Hypothalamus (tissue), 51 donors: ENCODE measurements at regions not wholly inside any gene's neighbourhood (a gene's known extent, or its start where the extent isn't known, plus 50 kb on each side); places are given as distances from the start of the nearest gene placed in this dataset.

Experiments
- DNase-seq, 51 donors: peaks; one replicate each; lab custom pipeline; 2025; lab: John Stamatoyannopoulos, UW

DNA sequence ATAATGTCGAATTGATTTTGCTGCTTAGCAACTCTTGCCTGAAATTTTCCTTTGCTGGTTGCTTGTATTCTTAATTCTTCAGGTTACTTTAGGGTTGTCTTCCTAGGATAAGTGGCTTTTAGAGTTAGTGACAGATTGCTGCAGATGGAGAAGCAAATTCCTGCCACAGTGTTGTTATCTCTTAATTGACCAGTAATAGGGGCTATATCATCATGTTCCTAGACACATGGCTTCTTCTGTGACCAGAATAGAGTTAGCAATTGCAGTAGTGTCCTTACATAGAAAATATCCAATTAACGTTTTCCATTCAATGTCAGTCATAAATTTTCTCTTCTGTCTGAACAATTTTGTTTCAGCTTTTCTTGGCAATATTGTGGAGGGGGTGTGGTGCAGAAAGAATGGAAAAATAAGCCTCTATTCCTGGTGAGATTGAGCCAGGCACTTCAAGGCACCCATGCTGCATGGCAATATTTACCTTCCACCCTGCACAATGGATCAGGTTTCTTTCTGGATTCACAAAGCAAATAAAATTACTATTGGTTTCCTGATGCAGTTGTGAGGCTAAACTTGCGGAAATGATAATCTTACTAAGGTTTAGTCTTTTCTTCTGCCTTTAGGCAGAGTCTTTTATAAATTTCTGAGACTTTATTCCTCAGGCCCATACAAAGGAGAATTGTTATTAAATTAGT is 1481.5 kb downstream of the EFNA5 start:
- DNase-seq = no peak

DNA sequence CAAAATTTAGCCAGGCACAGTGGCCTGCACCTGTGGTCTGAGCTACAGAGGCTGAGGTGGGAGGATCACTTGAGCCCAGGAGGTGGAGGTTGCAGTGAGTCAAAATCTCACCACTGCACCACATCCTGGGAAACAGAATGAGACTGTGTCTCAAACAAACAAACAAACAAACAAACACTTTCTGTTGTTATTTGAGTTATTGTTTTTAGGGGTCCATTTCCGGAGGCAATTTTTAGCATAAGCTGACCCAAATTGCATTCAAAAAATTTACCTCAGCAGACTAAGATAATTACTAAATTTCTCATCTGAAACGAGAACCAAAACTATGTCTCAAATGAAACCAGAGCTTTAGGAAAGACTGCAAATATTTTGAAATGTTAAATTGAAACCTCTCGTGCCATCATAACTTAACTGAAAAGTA is 1485.1 kb downstream of the EFNA5 start:
- DNase-seq = no peak

DNA sequence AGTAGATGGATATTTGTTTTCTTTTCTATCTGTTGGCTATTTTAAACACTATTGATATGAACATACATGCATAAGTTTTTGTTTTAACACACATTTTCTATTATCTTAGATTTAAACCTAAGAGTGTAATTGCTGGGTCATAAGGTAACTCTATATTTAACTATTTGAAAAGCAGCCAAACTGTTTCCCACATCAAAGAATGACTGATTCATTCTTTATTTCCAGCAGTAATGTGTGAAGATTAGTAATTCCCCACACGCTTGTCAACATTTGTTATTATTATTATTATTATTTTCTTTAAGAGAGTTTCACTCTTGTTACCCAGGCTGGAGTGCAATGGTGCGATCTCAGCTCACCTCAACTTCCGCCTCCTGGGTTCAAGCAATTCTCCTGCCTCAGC is 1495.8 kb downstream of the EFNA5 start:
- DNase-seq = no peak

DNA sequence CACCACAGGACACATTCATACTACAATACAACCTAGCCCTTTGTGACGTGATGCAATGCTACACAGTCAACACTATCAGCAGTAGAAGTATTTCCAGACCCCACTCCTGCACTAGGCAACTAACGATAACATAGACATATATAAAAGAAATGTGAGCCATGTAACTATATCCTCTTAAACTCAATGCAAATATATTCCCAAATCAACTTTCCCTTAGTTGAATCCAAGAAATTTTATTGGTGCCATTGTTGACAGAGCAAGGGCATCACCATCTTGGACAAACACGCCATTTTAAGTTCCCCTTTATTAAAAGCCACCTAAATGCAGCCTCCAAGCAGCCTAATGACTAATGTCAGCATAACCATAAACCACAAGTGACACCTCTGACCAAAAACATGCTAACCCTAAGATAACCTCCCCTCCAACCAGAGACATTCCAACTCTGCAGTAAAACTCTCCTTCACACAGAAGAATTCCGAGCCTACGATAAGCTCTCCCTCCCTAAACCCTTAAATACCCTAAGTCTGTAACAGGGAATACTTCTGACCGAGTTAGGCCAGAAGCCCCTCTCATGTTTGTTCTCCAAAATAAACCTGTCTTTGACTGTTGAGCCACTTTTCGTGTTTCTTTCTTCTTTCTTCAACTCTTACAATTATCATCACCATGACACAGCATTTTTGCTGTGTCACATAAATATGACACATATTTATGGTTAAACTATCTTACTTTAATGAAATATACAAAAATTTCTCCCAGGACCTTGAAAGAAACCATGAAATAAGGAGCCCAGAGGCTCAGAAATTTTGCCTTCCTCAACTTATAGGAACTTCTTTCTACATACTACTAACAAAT is 1497.8 kb downstream of the EFNA5 start:
- no peak for DNase-seq

DNA sequence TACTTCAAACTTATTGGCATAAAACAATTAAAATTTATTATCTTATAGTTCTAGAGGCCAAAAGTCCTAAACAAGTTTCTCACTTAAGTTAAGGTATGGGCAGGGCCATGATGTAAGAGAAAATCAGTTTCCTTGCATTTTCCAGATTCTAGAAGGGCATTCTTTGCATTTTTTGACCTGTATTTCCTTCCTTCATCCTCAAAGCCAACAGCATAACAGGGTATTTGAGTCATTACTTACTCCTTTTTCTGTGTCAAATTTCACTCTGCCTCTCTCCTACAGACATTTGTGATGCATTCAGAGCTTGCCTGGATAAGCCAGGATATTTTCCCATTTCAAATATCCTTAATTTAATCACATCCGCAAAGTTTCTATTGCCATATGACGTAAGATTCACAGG is 1499.0 kb downstream of the EFNA5 start:
- DNase-seq = no peak

DNA sequence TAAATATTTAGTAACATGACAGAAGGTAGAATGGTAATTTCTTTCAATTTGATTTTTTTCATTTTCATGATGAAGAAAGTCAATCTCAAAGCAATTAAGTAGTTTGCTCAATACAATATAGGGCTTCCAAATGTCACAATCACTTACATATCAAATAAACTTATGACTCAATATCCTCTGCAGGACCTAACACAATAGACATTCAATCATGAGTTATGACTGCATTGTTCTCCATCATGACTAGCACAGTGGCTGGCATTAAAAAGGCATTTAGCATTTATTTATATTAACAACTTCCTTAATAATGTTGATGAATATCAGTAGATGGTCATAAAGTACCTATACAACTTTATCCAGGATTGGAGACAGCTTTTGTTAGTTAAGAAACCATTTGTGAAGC is 1499.6 kb downstream of the EFNA5 start:
- no peak for DNase-seq

DNA sequence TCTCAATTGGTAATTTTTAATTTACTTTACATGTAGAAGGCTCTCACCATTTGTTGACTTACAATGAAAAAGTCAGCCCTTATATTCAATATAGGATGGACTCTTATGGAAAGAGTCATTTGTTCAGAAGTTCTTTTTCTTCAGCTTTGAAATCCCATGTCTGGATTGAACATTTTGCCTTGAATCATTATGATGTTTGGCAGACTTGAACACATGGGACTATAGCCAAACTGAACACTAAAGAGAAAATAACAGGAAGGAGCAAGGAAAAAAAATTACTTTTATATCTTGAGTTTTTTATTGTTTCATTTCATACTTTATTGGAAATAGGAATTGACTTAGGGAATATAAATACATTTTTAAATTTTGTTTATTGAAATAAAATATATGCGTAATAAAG is 1503.0 kb downstream of the EFNA5 start:
- DNase-seq = no peak

DNA sequence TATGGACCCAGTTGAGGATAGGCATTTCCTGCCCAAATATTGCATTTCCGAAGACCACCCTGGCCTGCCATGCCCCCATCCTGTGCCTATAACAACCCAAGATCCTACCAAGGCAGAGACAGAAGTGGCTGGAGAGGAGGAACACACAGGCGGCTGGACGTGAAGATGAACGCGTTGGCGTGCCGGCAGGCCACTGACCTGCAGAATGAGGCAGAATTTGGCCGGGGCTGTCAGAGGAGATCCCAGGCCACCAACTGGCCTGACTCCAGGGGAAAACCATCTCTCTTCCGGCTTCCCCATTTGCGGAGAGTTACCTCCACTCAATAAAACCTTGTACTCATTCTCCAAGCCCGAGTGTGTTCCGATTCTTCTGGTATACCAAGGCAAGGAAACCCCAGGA is 1507.5 kb downstream of the EFNA5 start:
- no peak for DNase-seq

DNA sequence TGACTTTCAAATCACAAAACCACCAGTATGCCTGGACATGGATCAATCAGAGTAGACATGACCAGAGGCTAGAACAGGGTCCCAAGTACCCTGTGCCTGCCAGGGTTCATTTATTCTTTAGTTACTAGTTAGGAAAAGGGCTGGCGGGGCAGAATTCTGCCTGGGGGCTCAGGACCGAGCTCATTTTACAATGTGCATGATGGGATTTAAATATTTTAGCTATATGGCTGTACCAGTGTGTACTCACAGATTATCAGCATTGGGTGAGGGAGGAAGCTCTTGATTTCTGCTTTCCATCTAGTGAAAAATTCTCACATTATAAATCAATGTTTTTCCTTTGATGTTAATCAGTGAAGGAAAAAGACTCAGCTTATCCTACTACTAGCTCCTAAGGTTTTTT is 1511.1 kb downstream of the EFNA5 start:
- DNase-seq = no peak

DNA sequence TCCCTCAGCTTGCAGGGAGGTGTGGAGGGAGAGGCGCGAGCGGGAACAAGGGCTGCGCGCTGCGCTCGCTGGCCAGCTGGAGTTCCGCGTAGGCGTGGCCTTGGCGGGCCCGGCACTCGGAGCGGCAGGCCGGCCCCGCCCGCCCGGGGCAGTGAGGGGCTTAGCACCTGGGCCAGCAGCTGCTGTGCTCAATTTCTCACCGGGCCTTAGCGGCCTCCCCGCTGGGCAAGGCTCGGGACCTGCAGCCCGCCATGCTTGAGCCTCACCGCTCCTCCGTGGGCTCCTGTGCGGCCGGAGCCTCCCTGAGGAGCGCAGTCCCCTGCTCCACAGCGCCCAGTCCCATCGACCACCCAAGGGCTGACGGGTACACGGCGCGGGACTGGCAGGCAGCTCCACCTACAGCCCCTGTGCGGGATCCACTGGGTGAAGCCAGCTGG is 1516.4 kb downstream of the EFNA5 start:
- no peak for DNase-seq

DNA sequence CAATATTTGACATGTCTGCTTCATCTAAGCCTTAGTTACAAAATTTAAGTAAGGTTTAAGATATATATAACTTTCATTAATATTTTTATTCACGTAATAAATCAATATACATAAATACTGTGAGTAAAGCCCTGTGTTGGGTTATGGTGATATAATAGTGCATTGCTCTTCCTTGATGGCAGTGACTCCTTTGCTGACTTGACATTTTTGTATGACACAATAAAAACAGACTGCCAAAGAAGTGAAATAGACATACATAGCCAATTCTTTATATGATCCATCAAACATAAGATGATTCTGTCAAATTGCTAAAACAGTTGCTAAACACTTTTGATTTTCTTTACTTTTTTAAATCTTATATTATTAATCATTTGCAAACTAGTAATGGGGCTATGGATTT is 1518.2 kb downstream of the EFNA5 start:
- no peak for DNase-seq

DNA sequence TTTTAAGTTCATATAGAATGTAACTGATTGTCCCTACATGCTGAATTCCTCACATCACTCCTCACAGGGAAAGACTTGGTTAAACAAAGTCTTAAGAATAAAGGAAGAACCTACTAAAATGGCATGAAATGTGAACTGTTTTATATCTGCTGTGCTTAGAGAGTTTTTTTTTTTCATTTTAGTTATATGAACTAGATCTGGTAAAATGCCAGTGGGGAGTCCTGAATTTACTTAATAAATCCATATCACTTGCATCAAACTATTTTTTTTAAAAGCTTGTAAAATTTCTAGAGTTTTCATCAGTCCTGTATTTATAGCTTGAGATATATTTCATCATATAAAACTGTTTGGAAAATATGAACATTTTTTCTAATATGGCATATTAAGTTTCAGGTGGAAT is 1528.6 kb downstream of the EFNA5 start:
- DNase-seq = no peak

DNA sequence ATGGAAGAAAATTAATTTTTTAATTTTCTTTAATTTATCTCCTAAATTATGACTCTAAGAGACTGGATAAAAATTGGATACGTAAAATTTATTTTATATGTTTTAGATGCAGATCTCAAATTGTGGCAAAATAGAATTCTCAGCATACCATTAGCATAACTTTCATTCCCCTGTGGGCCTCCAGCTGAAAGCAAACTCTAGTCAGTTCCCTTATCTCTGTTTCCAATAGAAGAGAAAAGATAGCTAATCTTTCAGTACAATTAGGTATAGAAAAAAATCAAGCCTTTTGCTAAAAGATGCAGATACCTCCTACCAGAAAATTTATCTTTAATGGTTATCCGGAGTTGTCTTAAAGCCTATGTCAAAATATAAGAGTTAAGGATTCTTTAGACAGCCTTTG is 1530.6 kb downstream of the EFNA5 start:
- DNase-seq = no peak

DNA sequence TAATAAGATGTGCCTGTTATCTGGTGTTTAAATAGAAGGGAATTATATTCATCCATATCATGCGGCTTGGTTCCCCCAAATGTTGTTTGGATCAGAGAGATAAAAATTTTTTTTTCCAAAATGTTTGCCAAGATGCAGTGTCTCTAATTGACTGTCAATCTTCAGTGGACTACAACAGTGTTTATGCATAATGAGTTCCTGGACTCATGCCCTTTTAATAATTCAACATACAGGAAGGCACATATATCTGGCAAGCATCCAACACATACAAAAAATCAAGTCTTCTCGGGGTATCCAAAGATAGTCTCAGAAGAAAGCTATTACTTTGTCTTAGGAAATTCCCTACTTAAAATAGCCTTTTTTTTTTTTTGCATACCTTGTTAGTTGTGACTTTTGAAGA is 1534.7 kb downstream of the EFNA5 start:
- DNase-seq = no peak

DNA sequence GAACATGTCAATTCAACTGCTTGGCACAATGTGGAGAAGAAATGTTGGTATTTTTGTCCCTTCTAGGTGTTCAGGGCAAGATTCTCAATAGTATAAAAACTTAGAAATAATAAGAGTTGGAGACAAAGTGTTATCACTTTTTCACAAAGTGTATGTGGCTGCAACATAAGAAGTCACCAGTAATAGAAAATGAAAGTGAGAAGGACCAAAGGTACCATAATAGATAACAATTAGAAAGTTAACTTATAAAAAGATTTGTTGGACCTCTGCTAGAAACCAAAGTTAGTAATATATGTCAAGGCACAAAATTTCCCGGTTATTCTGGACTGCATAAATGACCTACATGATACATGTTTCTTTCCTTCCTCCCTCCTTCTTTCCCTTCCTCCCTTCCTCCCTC is 1535.3 kb downstream of the EFNA5 start:
- no peak for DNase-seq

DNA sequence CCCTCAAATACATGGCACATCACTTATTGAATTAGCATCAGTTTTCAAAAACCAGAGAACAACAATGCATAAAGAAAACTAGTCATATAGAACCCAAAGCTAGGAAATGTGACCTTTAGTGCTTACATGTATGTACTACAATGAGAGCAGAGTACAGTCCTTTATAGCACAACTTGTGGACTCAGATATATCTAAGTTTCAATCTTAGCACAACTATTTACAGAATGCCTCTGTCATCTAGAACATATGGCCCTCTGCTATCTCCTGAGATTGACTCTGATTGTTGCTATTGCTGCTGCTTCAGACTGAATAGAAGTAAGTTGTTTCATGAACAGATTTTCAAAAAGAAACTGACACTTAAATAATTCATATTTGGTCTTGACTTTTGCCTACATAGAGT is 1536.2 kb downstream of the EFNA5 start:
- no peak for DNase-seq

DNA sequence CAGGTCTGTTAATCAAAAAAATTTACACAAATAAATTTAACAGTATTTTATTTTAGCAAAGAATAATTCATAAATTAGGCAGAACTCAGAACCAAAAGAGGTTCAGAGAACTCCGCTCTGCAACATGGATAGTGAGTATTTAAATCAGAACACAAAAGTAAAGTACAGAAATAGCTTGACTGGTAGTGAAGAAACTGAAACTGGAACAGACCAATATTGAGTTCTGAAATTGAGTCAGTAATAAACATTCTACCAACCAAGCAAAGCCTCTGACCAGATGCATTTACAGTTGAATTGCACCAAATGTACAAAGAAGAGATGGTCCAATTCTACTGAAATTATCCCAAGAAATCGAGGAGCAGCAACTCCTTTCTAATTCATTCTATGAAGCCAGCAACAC is 1542.8 kb downstream of the EFNA5 start:
- no peak for DNase-seq

DNA sequence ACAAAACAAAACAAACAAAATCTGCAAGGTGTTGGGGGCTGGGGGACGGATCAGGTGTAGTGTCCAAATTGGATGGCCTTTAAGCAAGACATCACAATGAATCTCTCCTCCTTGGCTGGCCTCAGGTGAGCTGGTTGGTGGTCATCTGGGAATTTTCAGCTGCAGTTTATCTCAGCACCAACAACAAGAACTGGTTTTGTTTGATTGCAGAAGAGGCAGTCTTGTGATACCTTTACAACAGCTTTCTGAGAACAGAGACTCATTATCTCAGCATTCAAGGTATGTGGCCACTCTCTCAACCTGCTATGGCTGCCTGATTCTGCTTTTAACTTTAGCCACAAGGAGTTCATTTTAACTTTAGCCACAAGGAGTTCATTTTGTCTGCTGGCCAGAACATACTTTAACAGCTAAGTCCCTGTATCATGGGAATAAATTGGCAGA is 1543.4 kb downstream of the EFNA5 start:
- DNase-seq = no peak

DNA sequence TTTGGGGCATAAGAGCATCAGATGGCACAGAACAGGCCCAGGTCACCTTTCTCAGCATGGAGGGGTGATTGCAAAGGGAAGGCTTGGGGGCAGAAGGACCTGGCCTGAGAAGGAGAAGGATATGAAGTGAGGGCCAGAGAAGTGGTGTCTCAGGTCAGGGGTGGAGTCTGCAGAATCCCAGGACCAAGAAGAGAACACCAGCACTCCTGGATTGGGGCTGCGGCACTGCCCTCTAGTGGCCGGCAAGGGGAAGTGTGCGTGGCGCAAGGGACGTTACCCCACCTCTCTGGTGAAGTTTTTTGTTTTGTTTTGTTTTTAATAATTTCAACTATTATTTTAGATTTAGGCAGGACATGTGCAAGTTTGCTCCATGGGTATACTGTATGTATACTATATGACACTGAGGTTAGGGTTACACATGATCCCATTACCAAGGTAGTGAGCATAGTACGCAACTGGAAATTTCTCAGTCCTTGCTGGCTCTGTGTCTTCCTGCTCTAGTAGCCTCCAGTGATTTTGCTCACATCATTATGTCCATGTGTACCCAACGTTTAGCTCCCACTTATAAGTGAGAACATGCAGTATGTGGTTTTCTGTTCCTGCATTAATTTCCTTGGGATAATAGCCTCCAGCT is 1548.6 kb downstream of the EFNA5 start:
- no peak for DNase-seq

DNA sequence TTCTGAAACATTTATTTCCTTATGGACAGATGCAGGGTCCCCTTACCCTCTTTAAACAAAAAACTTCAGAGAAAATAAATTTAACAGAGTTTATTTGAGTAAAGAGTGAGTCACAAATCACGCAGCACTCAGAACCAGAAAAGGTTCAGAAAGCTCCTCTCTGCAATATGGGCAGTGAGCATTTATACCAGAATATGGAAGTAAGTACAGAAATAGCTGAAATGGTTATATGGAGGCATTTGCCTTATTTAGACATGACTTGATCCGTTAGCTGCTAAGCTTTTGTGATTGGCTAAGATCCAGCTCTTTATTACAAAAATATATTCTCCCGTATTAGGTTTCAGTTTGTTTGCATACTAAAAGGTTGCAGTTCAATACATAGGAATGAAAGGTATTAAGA is 1554.1 kb downstream of the EFNA5 start:
- no peak for DNase-seq

DNA sequence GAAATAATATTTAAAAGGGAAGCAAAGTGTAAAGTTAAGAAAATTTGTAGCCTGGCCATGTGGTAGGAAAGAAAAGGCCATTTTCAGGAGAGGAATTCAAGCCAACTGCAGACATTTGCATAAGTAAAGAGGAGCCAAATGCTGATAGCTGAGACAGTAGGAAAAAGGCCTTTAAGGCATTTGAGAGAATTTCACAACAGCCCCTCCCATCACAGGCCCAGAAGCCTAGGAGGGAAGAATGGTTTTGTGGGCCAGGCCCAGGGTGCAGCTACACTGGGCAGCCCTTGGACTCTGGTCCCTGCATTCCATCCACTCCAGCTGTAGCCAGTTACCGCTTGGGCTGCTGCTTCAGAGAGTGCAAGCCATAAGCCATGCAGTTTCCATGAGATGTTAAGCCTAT is 1556.8 kb downstream of the EFNA5 start:
- DNase-seq = no peak

DNA sequence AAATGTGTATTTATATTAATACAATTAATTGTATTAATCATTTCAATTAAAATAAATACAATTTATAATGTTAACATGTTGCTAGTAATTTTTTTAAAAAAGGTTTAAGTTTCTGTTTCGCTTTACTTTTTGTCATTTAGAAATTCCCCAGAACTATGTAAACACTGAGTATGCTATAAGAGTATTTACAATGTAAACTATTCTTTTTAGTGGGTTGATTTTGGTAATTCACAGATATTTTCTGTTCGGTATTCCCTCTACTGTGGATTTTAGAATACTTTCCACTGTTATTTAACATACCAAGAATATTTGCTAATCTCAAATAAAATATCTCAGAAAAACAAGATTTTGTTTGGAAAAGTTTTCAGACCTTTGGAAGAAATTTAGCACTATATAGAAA is 1564.4 kb downstream of the EFNA5 start:
- DNase-seq = no peak
